Activated CD4-positive, alpha-beta T cell treated with anti-CD3 and anti-CD28 coated beads, Interleukin-2, amount 50 U/mL, for 1 hour (primary cell): ENCODE measurements at regions not wholly inside any gene's neighbourhood (a gene's known extent, or its start where the extent isn't known, plus 50 kb on each side); places are given as distances from the start of the nearest gene placed in this dataset.
"Not testable (repeated sequence)": the region's sequence is repeated elsewhere in the genome, so short reads cannot be mapped to it uniquely, and the experiment has no call there.

Source experiments
- DNase-seq: peaks from one replicate; pipeline ENCODE4 v3.0.0-alpha.2; 2020

GRCh38 chr13:73833325-73834070 is 300.7 kb downstream of the KLF12 start:
- DNase-seq, result no peak

GRCh38 chr13:73832825-73833224 is 301.4 kb downstream of the KLF12 start:
- no peak for DNase-seq

GRCh38 chr13:73832128-73832588 is 302.0 kb downstream of the KLF12 start:
- DNase-seq, result no peak

- DNase-seq, result no peak
Measured at GRCh38 chr13:73829416-73829815, 304.8 kb downstream of the KLF12 start.

- no peak for DNase-seq
Measured at GRCh38 chr13:73828811-73829210, 305.4 kb downstream of the KLF12 start.

GRCh38 chr13:73827434-73827833 is 306.8 kb downstream of the KLF12 start:
- no peak for DNase-seq

- no peak for DNase-seq
Measured at GRCh38 chr13:73825143-73825542, 309.1 kb downstream of the KLF12 start.

- no peak for DNase-seq
Measured at GRCh38 chr13:73822668-73823592, 311.3 kb downstream of the KLF12 start.

GRCh38 chr13:73820688-73821087 is 313.5 kb downstream of the KLF12 start:
- DNase-seq, result no peak

- no peak for DNase-seq
Measured at GRCh38 chr13:73820285-73820684, 313.9 kb downstream of the KLF12 start.

GRCh38 chr13:73819711-73820110 is 314.5 kb downstream of the KLF12 start:
- DNase-seq, result no peak

GRCh38 chr13:73816702-73817101 is 317.5 kb downstream of the KLF12 start:
- no peak for DNase-seq

- DNase-seq, result no peak
Measured at GRCh38 chr13:73815796-73816195, 318.4 kb downstream of the KLF12 start.

GRCh38 chr13:73810647-73811046 is 323.6 kb downstream of the KLF12 start:
- DNase-seq, result no peak

- no peak for DNase-seq
Measured at GRCh38 chr13:73809561-73809960, 324.6 kb downstream of the KLF12 start.

- DNase-seq, result no peak
Measured at GRCh38 chr13:73808318-73808717, 325.9 kb downstream of the KLF12 start.

GRCh38 chr13:73805326-73805958 is 328.8 kb downstream of the KLF12 start:
- DNase-seq, result not testable (repeated sequence)

- no peak for DNase-seq
Measured at GRCh38 chr13:73803997-73804396, 330.2 kb downstream of the KLF12 start.

- no peak for DNase-seq
Measured at GRCh38 chr13:73800011-73800410, 334.2 kb downstream of the KLF12 start.

- DNase-seq, result no peak
Measured at GRCh38 chr13:73794755-73795154, 339.4 kb downstream of the KLF12 start.

GRCh38 chr13:73793361-73793760 is 340.8 kb downstream of the KLF12 start:
- no peak for DNase-seq

GRCh38 chr13:73792796-73793195 is 341.4 kb downstream of the KLF12 start:
- no peak for DNase-seq
